Spleen (tissue), 11 donors: ENCODE measurements at regions not wholly inside any gene's neighbourhood (a gene's known extent, or its start where the extent isn't known, plus 50 kb on each side); places are given as distances from the start of the nearest gene placed in this dataset.

Source experiments
- DNase-seq: peaks from one replicate; pipeline ENCODE4 v3.0.0-alpha.2; 2020
- H3K27ac ChIP-seq, 8 donors: fragments of 200-600 bp; sonication (generic) in 7 of 8; 1 replicate in 4 of 8; 2 replicates in 4 of 8; pipeline versions ENCODE4 v1.5.0 to v1.8.0; 2016 to 2021; ENCODE audit warnings: inconsistent platforms in 4 of 8, mild to moderate bottlenecking in 4 of 8, moderate library complexity in 1 of 8
- H3K27me3 ChIP-seq, 7 donors: fragments of 200-600 bp; sonication (generic) in 6 of 7; replicated peaks in 1 of 7; 1 replicate in 4 of 7; 2 replicates in 3 of 7; pipeline versions ENCODE4 v1.5.0 to v1.8.0; 2016 to 2021; ENCODE audit warnings: inconsistent platforms in 3 of 7, mild to moderate bottlenecking in 1 of 7
- H3K36me3 ChIP-seq, 6 donors: fragments of 200-600 bp; sonication (generic) in 5 of 6; 1 replicate in 4 of 6; 2 replicates in 2 of 6; pipeline versions ENCODE4 v1.5.0 to v1.8.0; 2016 to 2021; ENCODE audit warnings: inconsistent platforms in 2 of 6
- H3K4me1 ChIP-seq, 6 donors: fragments of 200-600 bp; sonication (generic) in 5 of 6; 1 replicate in 3 of 6; 2 replicates in 3 of 6; pipeline versions ENCODE4 v1.5.0 to v1.8.0; 2016 to 2021; ENCODE audit warnings: inconsistent platforms in 3 of 6
- H3K4me3 ChIP-seq, 8 donors: fragments of 200-600 bp; sonication (generic) in 7 of 8; 1 replicate in 4 of 8; 2 replicates in 4 of 8; pipeline versions ENCODE4 v1.5.0 to v1.8.0; 2016 to 2021; ENCODE audit warnings: inconsistent platforms in 4 of 8, mild to moderate bottlenecking in 4 of 8, moderate library complexity in 2 of 8
- H3K9me3 ChIP-seq, 8 donors: fragments of 200-600 bp; sonication (generic) in 7 of 8; 1 replicate in 4 of 8; 2 replicates in 4 of 8; pipeline versions ENCODE4 v1.5.0 to v1.8.0; 2016 to 2021; ENCODE audit warnings: inconsistent platforms in 4 of 8
- CTCF ChIP-seq, 11 experiments: fragments of 200-600 bp in 7 of 11; fragments of 450-650 bp in 4 of 11; sonication (generic) in 4 of 11; IDR thresholded peaks in 8 of 11; conservative IDR thresholded peaks in 3 of 11; 1 replicate in 7 of 11; 2 replicates in 4 of 11; pipeline versions ENCODE4 v1.4.0 to v1.8.0; 2016 to 2021; ENCODE audit warnings: antibody characterized with exemption in 11 of 11, inconsistent platforms in 4 of 11, mild to moderate bottlenecking in 1 of 11
- POLR2A ChIP-seq, 3 donors: fragments of 450-650 bp; IDR thresholded peaks; one replicate each; pipeline ENCODE4 v1.5.1; 2017; ENCODE audit warnings: antibody characterized with exemption in 3 of 3, mild to moderate bottlenecking in 1 of 3
- POLR2AphosphoS5 ChIP-seq, 3 donors: sonication (generic); formaldehyde crosslinking; IDR thresholded peaks; one replicate each; pipeline ENCODE4 v1.5.1; 2017; ENCODE audit warnings: antibody characterized with exemption in 3 of 3
- WGBS, 5 donors: extraction: QIAGEN DNeasy Blood & Tissue Kit in 3 of 5; methylation state at CpG; one replicate each; pipeline versions ENCODE4 v1.1.5 to v1.1.7; 2013 to 2018; 5-methylcytosine and 5-hydroxymethylcytosine counted together
- intact Hi-C: fragments of 100-400 bp; cut with DNase I; formaldehyde crosslinking; loops from one replicate; pipeline ENCODE4 v1.15.0; 2023; ENCODE audit warnings: low total_unique reads
- donor health status: healthy with polysubstance abuse.
- donor health status: DM: no; HTN: no; CAD: no; lungs with moderate emphysema.
- donor health status: DM: no; HTN: no; CAD: no.
- donor health status: Bipolar disorder and iron deficiency.
- donor health status: healthy.
- donor health status: DM: no; HTN: no; CAD: no.
- donor health status: DM: yes; HTN: yes; CAD: no.

GRCh38 chr2:187638840-187639239 lies 84.6 kb upstream of the TFPI start:
- no peak for DNase-seq
- TF ChIP-seq CTCF (IDR thresholded peaks at IDR 0.05 in 8 of 11, conservative IDR thresholded peaks at IDR 0.05 in 3 of 11) (no peak), POLR2AphosphoS5 (IDR thresholded peaks at IDR 0.05) (no peak), POLR2A (IDR thresholded peaks at IDR 0.05) (no peak)
- Histone ChIP-seq H3K27ac (no peak overlapping the region), H3K4me1 (no peaks in the 10 kb centered on the region), H3K4me3 (no peak overlapping the region), H3K36me3 (no peaks in the 10 kb centered on the region), H3K27me3 (no peaks in the 10 kb centered on the region), H3K9me3 (peaks cover 0 to 17% (median 0%) of the 10 kb centered on the region in 8 donors)
- intact Hi-C loops = no loop called here
- 76 to 93% (median 88%) methylated on average over 1 of the region's 1 CpG for WGBS, 5 donors

- intact Hi-C loops = no loop called here
- H3K27me3 ChIP-seq = no peaks in the 10 kb centered on the region
- H3K36me3 ChIP-seq = no peaks in the 10 kb centered on the region
- no peak for DNase-seq
- 79 to 90% (median 85%) methylated on average over 6 of the region's 6 CpGs for WGBS, 5 donors
- no peak overlapping the region for H3K27ac ChIP-seq
- TF ChIP-seq POLR2A (IDR thresholded peaks at IDR 0.05) (no peak), POLR2AphosphoS5 (IDR thresholded peaks at IDR 0.05) (no peak), CTCF (IDR thresholded peaks at IDR 0.05 in 8 of 11, conservative IDR thresholded peaks at IDR 0.05 in 3 of 11) (no peak)
- H3K9me3 ChIP-seq = peaks cover 0 to 14% (median 0%) of the 10 kb centered on the region in 8 donors
- no peaks in the 10 kb centered on the region for H3K4me1 ChIP-seq
- H3K4me3 ChIP-seq = no peak overlapping the region
Measured at GRCh38 chr2:187640926-187641510, 86.8 kb upstream of the TFPI start.

GRCh38 chr2:187642498-187642897 lies 88.3 kb upstream of the TFPI start:
- H3K36me3 ChIP-seq = no peaks in the 10 kb centered on the region
- intact Hi-C loops = no loop called here

GRCh38 chr2:187644486-187644885 lies 90.3 kb upstream of the TFPI start:
- Histone ChIP-seq H3K27me3 (no peaks in the 10 kb centered on the region), H3K4me1 (no peaks in the 10 kb centered on the region), H3K36me3 (no peaks in the 10 kb centered on the region), H3K4me3 (no peak overlapping the region), H3K27ac (no peak overlapping the region), H3K9me3 (no peaks in the 10 kb centered on the region)
- DNase-seq = no peak
- intact Hi-C loops = no loop called here
- TF ChIP-seq POLR2A (IDR thresholded peaks at IDR 0.05) (no peak), POLR2AphosphoS5 (IDR thresholded peaks at IDR 0.05) (no peak)

More at GRCh38 chr2:187642498-187642897, 88.3 kb upstream of the TFPI start:
- Histone ChIP-seq H3K4me3 (no peak overlapping the region), H3K4me1 (no peaks in the 10 kb centered on the region), H3K27me3 (no peaks in the 10 kb centered on the region), H3K27ac (no peak overlapping the region), H3K9me3 (peaks cover 0 to 6% (median 0%) of the 10 kb centered on the region in 8 donors)
- no peak for DNase-seq
- no peak for TF ChIP-seq CTCF (IDR thresholded peaks at IDR 0.05 in 8 of 11, conservative IDR thresholded peaks at IDR 0.05 in 3 of 11)
- TF ChIP-seq POLR2A (IDR thresholded peaks at IDR 0.05) = no peak
- 76 to 92% (median 87%) methylated on average over 4 of the region's 4 CpGs for WGBS, 5 donors

- no peaks in the 10 kb centered on the region for H3K27me3 ChIP-seq
- intact Hi-C loops = no loop called here
- TF ChIP-seq POLR2A (IDR thresholded peaks at IDR 0.05) (no peak), CTCF (IDR thresholded peaks at IDR 0.05 in 8 of 11, conservative IDR thresholded peaks at IDR 0.05 in 3 of 11) (no peak), POLR2AphosphoS5 (IDR thresholded peaks at IDR 0.05) (no peak)
- no peaks in the 10 kb centered on the region for H3K4me1 ChIP-seq
- H3K4me3 ChIP-seq = no peak overlapping the region
- H3K36me3 ChIP-seq = no peaks in the 10 kb centered on the region
- no peak for DNase-seq
- 61 to 93% (median 67%) methylated on average over 1 of the region's 1 CpG for WGBS, 5 donors
- H3K27ac ChIP-seq = no peak overlapping the region
- no peaks in the 10 kb centered on the region for H3K9me3 ChIP-seq
Measured at GRCh38 chr2:187644981-187645380, 90.7 kb upstream of the TFPI start.
